Superior temporal gyrus (tissue), 1 donor: ENCODE measurements at regions not wholly inside any gene's neighbourhood (a gene's known extent, or its start where the extent isn't known, plus 50 kb on each side); places are given as distances from the start of the nearest gene placed in this dataset.

Source experiments
- DNase-seq: peaks from one replicate; pipeline ENCODE4 v3.0.0-alpha.2; 2016; ENCODE audit errors: extremely low spot score

DNA sequence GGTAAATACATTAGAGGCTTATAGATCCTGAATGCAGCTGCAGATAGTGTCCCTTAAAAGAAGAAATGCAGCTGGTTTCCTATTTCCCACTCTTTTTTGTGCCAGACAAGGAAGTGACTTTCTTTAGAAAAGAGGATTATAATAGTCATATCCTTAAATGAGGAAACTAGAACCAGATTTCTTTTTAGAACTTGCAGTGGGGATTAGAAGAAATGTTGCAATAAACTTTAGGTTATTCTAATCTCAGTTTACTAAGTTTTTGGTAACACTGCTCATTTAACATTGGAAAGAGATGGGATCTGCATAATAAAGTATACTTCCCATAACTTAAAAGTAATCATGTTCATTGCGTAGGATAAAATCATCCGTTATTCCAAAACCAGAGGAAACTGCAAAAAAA lies 101.9 kb downstream of the SLIT2 start:
- DNase-seq: no peak

DNA sequence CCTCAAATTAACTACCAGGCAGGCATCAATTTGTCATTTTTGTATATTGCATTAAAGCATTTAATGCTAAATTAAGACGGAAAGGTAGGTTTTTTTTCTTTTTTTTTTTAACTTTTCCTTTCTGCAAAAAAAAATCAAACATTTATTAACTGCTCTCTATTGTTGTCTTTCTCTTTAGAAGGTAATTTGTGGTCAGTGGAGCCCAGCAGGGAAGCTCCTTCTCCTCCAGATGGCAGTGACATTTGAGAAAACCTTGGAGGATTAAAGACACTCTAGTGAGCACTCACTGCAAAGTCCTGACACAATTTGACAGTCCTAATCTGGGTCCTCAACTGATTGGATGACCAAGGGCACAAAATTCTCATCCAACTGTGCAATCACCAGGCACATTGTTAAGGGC lies 102.4 kb downstream of the SLIT2 start:
- DNase-seq: no peak

DNA sequence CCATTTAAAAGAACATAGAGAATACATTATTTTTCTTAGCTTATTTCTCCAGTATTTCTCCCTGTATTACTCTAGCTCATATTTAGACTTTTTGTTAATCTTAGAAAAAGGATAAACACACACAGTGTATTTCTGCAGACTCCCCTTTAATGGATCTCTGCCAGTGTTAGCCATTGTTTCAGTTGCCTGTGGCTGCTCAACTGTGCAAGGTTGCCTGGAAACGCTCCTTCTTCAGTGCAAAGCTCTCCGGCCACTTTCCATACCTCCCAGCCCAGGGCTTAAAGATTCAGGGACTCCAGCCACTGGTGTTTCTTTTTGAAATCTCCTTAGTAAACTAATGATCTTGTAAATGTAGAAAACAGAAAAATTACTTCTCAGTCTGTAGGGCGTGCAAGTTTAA lies 104.9 kb downstream of the SLIT2 start:
- DNase-seq: peak; percentile 84

DNA sequence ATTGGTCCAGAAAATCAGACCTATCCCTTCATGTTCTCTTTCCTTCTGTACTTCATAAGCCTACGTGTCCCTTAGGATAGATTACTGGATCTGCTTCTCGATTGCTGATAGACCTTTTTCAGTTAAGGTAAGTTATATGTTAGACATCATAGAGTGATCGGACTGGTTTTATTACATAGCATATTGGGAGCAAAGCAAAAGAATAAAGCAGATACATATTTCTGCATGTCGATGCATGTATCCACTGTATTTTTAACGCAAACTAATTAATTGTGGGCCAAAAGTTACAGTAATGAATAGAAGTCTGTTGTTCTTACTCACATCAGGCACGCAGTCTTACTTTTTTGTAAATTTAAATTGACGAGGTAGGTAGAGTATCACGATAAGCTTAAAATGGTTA lies 106.4 kb downstream of the SLIT2 start:
- no peak for DNase-seq

DNA sequence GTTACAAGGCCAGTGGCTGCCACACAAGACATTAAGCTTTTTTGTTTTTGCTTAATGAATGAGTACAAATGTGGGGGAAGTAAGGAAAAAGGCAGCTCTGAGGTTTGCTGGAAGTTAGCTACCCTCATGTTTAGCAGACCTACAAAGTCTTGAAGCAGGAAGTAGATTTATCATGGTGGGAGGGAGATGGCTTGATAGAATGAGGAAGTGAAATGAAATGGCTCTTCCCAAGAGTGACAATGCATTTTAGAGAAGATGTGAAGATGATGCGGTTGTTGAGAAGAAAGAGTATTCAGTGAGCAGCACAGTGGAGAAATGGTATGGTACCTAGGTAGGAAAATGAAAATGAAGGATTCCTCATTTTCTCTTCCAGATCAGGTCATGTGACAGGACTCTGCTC lies 108.0 kb downstream of the SLIT2 start:
- no peak for DNase-seq

DNA sequence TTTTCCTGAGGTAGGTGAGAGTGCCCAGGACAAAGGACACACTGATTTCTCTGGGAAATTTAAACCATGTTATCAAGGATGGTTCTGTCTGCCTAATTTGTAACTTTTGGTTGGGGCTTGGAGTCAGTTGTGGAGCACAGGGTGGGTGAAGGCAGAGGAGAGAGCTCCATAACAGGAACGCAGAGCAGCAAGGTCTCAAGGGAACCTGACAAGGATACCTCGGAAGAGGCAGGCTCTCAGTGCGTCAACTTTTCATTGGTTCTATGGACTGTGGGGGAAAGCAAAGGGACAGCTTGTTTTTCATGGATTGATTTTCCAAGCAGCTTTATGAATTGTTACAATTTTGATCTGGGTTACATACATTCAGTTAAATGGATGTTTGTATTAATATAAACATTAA lies 110.4 kb downstream of the SLIT2 start:
- DNase-seq: no peak

DNA sequence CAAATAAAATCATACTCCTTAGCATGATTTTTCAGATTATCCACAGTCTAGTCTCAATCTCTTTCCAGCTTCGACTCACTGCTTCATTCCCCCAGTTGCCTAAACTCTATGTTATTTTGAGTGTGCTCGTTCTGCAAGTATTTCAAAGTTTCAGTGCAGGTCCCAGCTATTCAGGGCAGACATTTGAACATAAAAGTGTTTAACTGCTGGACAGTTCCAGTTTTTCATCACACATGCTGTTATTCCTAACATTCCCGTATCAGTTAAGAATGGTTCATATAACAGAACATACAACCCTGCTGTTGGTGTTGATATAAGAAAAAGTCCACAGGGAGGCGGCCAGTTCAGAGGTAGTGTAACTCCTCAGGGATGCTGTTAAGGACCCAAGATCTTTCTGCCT lies 113.3 kb downstream of the SLIT2 start:
- DNase-seq: no peak

DNA sequence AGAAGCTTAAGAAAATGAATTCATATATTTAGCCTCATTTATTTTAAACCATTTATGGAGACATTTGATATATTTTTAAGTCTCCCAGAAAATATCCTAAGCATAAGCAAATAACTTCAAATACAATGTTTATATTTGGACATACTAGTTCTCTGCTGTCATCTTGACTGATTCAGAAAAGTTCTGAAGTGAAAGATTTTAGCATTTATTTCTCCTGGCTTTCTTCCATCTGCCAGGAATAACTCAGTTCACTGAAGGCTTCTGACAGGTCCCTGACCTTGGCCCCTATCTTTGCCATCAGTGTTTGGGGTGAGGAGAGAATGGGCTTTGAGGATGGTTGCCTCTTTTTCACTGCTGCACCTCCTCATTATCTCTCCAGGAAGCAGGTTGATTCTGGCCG lies 115.7 kb downstream of the SLIT2 start:
- DNase-seq: no peak

DNA sequence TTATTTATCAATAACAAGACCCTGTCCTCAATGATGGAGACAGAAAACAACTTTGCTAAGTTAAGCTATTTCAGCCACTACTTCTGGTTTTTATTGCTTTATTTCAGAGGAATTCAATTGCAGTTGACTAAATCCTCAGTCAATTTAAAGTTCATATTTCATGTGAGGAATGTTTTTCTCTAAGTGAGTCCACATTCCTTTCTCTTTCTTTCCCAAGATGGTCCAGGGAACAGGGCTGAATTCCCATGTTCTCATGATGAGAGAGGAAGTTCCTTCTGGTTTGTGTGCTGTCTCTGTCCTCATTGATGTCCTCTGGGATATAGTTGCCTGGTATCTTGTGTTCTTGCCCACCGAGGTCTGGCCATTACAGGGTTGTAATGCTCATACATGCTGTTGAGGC lies 117.2 kb downstream of the SLIT2 start:
- no peak for DNase-seq

DNA sequence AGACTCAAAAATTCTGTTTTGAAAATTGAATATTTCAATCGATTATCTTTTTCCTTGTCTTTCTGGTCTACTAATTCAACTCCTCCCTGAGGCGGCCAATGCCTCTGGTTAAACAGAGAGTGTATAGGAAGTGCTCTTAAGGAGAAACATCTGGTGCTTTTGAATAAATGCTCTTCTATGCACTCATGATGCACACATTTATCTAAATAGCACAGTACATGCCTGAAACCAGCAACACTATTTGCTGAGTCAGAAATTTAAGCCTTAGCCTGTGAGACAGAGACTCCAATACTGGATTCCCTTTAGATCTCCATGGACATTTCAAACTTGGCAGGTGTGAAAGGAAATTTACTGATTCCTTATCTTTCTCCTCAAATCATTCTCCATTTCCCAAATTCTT lies 118.6 kb downstream of the SLIT2 start:
- DNase-seq: no peak

DNA sequence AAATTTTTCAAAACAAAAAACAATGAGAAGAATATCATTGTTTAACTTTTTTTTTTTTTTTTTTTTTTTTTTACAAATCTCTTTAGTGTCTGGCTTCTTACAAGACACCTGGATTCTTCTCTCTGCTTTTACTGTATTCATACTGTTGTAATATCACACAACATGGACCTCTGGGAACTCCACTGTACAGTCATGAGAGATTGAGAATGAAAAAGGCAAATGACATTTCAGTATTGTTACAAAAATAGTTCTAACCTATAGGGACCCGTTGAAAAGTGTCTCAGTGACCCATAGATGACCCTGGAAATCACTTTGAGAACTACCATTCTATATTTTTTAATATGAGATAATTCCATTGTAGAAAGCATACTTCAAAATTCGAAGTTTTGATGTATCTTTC lies 124.4 kb downstream of the SLIT2 start:
- DNase-seq: no peak

DNA sequence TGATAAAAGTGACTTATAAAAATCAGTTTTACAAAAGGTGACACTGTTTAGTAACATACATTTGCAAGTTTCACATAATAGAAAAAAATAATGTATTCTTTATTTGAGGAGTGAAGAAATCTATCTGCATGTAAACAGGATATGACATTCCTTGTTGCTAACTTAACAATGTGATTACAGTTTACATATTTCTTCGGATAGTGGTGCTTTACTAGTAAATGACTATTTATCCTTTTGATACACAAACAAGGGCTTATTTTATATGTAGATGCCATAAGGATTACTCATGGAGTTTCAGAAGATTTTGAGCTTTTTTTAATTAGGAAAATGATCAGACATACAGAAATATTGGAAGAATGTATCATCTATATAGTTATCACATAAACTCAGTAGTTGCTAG lies 126.5 kb downstream of the SLIT2 start:
- DNase-seq: no peak

DNA sequence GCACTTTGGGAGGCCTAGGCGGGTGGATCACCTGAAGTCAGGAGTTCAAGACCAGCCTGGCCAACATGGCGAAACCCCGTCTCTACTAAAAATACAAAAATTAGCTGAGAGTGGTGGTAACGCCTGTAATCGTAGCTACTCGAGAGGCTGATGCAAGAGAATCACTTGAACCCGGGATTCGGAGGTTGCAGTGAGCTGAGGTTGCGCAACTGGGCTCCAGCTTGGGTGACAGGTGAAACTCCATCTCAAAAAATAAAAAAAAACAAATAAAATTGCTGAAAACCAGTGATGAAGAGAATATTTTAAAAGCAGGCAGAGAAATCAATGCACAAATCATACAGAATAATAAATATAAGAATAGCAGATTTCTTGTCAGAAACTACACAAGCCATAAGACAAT lies 129.3 kb downstream of the SLIT2 start:
- no peak for DNase-seq

DNA sequence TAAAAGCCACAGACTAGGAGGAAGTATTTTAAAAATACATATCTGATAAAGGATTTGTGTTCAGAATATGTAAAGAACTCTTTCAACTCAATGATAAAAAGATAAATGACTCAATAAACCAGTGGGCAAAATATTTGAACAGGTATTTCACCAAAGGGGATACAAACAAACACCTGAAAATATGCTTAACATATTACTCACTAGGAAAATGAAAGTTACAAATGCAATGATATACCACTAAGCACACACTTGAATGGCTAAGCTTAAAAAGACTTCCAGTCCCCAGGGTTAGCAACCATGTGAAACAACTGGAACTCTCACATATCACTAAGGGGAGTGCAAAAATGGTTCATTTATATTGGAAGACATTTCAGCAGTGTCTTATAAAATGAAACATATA lies 131.6 kb downstream of the SLIT2 start:
- DNase-seq: no peak

DNA sequence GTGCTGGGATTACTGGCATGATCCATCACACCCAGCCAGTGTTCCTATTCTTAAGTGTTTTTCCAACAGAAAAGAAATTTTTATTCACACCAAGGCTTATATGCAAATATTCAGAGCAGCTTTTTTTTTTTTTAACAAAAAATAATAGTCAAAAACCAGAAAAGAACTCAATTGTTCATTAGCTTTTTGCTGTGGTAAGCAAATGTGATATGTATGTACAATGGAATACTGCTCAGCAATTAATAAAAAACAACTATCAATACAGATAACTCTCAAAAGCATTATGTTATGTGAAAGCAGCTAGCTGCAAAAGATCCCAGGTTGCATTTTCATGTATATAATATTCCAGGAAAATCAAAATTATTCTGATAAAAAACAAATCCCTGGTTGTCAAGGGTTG lies 132.3 kb downstream of the SLIT2 start:
- no peak for DNase-seq

DNA sequence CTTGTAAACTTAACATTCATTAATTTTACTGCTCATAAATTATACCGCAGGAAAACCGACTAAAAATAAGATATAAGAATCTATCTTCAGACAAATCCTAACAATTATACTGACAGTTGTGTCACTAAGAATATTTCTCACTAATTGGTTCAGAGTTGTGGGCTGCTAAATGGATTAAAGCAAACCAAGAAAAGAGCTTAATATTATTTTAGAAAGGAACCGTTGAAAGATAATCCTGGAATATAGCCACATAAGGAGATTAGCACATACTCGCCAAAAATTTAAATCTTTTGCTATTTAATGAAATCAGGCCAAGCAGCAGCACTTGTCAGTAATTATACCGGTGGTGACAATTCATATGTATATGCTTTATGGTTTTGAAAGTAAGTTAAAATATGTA lies 132.8 kb downstream of the SLIT2 start:
- DNase-seq: no peak

DNA sequence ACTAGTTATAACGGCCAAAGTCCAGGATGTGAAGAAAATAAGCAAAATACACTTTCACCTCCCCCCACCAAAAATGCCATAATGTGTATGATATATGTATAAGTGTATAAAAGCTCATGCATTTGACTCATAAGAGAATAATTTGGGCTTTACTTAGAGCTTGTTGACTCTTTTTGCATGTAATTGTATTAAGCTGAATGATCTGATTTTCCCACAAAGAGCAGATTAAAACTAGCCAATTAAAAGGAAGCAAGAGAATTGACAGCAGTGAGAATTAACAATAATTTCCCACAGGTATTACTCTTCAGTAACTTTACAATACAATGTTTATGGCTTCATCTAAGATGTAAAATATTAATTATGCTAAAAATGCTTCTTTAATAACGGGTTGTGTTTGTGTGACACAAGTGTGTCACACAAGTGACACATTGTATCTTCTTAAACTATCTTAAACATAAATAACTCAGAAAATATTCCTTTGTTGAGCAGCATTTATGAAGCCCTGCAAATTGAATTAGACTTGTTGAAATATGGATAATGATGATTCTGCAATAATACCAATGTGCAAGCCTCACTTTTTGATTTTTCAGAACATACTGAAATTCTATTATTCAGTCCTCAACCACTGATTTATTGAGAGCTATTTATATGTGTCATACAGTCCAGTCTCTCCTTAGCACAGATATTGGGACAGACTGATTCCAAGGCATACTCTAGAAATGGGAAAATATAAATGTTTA lies 134.5 kb downstream of the SLIT2 start:
- DNase-seq: no peak

DNA sequence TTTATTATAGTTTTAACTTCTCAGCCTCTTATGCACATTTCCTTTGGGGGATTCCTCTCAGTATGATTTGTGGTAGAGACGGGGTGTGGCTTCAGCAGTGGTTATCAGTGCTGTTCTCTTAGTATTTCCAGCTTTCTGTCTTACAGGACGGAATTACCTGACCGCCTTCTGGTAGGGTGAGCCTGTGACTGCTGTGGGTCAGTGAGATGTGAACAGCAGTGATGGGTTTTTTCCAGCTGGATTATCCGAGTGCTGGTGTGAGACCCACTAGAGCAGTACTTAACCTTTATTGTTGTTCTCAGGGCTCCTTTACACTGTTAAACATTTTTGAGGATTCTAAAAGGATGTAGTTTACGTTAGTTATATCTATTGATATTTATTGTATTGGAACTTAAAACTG lies 135.2 kb downstream of the SLIT2 start:
- no peak for DNase-seq

DNA sequence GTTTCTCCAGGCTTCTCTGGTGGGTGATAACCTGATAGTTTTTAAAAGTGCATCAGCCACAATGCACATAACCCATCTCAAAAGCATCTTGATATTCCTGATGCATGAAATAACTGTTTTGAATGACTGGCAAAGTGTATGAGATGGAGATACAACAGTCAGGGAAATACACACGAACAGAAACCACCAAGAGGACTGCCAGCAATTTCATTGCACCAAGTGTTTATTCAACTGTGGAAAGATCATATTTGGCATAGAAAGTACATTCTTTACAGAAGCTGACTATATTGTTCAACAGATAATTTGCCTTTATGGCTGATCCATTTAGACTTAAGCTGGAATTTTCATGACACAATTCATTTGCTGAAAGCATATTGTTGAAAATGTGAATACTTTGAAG lies 139.5 kb downstream of the SLIT2 start:
- no peak for DNase-seq

DNA sequence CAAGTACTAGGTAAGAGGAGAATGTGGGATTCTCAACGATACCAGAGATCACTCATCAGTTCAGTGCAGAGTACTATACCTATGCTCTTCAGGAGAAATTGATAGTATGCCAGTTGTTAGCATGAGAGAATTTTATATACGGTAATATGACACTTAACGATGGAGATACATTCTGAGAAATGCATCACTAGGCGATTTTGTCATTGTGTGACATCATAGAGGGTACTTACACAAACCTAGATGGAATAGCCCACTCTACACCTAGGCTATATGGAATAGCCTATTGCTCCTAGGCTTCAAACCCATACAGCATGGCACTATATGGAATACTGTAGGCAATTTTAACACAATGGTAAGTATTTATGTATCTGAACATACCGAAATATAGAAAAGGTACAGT lies 140.2 kb downstream of the SLIT2 start:
- no peak for DNase-seq

DNA sequence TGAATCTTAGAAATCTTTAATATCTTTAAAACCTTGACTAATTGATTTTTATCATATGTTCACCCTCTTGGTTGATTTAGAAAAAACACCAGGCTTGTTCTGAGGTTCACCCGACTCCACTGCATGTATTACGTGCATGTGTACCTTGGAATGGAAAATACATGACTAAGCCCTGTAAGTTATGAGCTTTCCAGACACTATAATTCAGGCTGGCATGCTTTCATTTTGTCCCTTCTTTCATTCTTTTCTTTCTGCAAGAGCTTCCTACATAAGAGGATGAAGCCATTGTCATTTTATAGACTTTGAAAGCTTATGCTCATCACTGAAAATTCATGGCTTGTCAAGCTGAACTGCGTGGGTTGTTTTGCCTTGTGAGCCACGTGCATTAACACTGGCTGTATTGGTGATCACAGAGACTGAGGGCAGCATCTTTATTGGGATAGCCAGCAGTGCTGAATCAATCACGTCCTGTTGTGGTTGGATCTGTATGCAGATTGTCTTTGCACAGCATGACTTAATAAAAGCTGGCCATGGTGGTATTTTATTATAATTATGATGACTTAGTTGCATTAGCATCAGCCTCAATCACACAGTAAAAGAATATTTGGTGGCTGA lies 141.9 kb downstream of the SLIT2 start:
- DNase-seq: peak; percentile 68

DNA sequence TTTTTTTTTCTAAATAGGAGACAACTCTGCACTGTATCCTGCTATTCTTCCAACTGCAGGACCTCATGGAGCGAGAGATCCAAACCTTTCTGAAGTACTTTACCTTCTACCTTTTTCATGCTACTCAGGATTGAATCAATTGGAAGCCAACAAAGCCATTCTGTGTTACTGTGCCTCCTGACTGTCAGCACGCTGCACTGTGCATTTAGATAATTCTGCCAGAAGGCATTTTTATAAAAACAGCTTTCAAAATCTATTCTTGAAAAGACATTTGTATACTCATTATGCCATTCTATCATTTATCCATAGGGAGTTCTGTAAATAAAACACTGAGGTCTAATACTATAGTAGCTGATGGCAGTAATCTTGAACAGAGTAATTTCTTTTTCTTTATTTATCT lies 142.8 kb downstream of the SLIT2 start:
- peak; percentile 70 for DNase-seq

DNA sequence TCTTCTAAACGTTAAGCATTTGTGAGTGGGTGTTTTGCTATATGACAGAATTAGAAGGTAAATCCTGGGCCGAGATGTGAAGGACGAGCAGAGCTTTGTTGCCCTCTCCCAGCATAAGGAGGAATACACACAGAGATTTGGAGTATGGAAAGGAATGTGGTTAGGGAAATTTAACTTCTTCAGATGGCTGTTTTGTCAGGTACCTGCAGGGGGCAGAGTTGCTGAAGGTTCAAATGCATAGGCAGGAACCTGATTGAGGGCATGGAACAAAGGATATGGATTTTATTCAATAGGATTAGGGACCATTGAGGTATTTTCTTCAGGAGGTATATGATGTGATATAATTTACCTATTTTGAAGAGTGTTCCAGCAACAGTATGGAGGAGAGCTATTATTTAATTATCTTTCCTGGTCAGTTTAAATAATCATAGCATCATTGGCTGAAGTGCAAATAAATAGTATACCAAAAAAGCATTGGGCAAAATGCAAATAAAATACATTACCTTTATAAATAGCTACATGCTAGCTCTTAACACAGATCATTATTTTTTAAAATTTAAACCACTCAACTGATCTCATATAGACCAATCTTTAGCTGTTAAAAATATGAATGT lies 143.6 kb downstream of the SLIT2 start:
- DNase-seq: peak; percentile 79

DNA sequence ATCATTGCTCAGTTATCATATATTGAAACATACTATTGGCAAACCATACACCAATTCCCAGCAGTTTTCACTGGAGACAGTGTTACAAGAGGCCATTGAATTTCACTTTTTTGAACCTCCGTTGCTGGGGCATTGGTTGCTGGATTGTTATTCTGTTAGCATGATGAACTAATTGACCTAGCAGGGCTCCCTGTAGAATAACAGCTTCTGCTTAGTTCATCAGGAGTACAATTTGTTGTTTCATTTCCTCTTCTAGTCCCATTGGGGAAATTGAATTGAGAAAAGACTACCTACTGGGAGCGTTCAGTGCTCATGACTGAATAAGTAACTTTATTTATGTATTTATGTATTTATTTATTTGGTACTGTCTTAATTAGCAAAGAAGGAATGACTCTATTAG lies 151.6 kb downstream of the SLIT2 start:
- peak; percentile 33 for DNase-seq
